Breast epithelium (tissue), 4 donors: ENCODE measurements at regions not wholly inside any gene's neighbourhood (a gene's known extent, or its start where the extent isn't known, plus 50 kb on each side); places are given as distances from the start of the nearest gene placed in this dataset.

Experiments
- DNase-seq, 2 donors: peaks; one replicate each; pipeline ENCODE4 v3.0.0-alpha.2; 2019; ENCODE audit warnings: low spot score in 2 of 2
- H3K27ac ChIP-seq, 2 donors: fragments of 200-600 bp; sonication (generic) in 1 of 2; one replicate each; pipeline ENCODE4 v1.5.1; 2016 to 2019; ENCODE audit warnings: mild to moderate bottlenecking in 1 of 2
- H3K27me3 ChIP-seq, 2 donors: fragments of 200-600 bp; sonication (generic) in 1 of 2; one replicate each; pipeline versions ENCODE4 v1.5.1 to v1.6.0; 2017 to 2019; ENCODE audit warnings: control low read depth in 1 of 2, mild to moderate bottlenecking in 1 of 2
- H3K36me3 ChIP-seq: fragments of 200-600 bp; one replicate; pipeline ENCODE4 v1.5.1; 2019
- H3K4me1 ChIP-seq, 2 donors: fragments of 200-600 bp; sonication (generic); one replicate each; pipeline ENCODE4 v1.5.1; 2016 to 2019; ENCODE audit warnings: control low read depth in 1 of 2
- H3K4me3 ChIP-seq, 3 donors: fragments of 200-600 bp; sonication (generic); 1 replicate in 2 of 3; 2 replicates in 1 of 3; pipeline ENCODE4 v1.5.1; 2016 to 2019; ENCODE audit warnings: mild to moderate bottlenecking in 3 of 3, moderate library complexity in 2 of 3
- H3K9me3 ChIP-seq, 2 donors: fragments of 200-600 bp; sonication (generic) in 1 of 2; one replicate each; pipeline ENCODE4 v1.5.1; 2016 to 2019; ENCODE audit warnings: control low read depth in 1 of 2
- CTCF ChIP-seq, 3 donors: fragments of 450-650 bp; IDR thresholded peaks; one replicate each; pipeline ENCODE4 v1.5.1; 2016 to 2017; ENCODE audit warnings: antibody characterized with exemption in 3 of 3, mild to moderate bottlenecking in 3 of 3, moderate library complexity in 3 of 3
- POLR2A ChIP-seq: fragments of 450-650 bp; IDR thresholded peaks from one replicate; pipeline ENCODE4 v1.6.1; 2016; ENCODE audit warnings: antibody characterized with exemption, mild to moderate bottlenecking, moderate library complexity
- POLR2AphosphoS5 ChIP-seq, 3 donors: sonication (generic); formaldehyde crosslinking; IDR thresholded peaks; one replicate each; pipeline ENCODE4 v1.6.1; 2017; ENCODE audit warnings: antibody characterized with exemption in 3 of 3
- intact Hi-C: fragments of 100-400 bp; cut with DNase I; formaldehyde crosslinking; loops from one replicate; pipeline ENCODE4 v1.15.1; 2023; ENCODE audit warnings: low total_unique reads

GRCh38 chr2:176784633-176785200, 427.9 kb upstream of the HNRNPA3 start:
- no peak for TF ChIP-seq POLR2AphosphoS5 (IDR thresholded peaks at IDR 0.05)
- no peak for TF ChIP-seq CTCF (IDR thresholded peaks at IDR 0.05)
- no peak for TF ChIP-seq POLR2A
- intact Hi-C loops = no loop called here
- no peaks in the 10 kb centered on the region for H3K36me3 ChIP-seq
- no peak overlapping the region for H3K4me3 ChIP-seq
- H3K27me3 ChIP-seq = no peaks in the 10 kb centered on the region
- H3K27ac ChIP-seq = no peak overlapping the region
- no peaks in the 10 kb centered on the region for H3K4me1 ChIP-seq
- H3K9me3 ChIP-seq = no peaks in the 10 kb centered on the region
- DNase-seq = no peak

GRCh38 chr2:176789751-176790150, 422.8 kb upstream of the HNRNPA3 start:
- intact Hi-C loops = no loop called here
- Histone ChIP-seq H3K4me3 (no peak overlapping the region), H3K36me3 (no peaks in the 10 kb centered on the region), H3K9me3 (no peaks in the 10 kb centered on the region), H3K27me3 (no peaks in the 10 kb centered on the region), H3K4me1 (no peaks in the 10 kb centered on the region), H3K27ac (no peak overlapping the region)
- no peak for DNase-seq
- TF ChIP-seq POLR2A (no peak), POLR2AphosphoS5 (IDR thresholded peaks at IDR 0.05) (no peak), CTCF (IDR thresholded peaks at IDR 0.05) (no peak)

- TF ChIP-seq POLR2A (no peak), POLR2AphosphoS5 (IDR thresholded peaks at IDR 0.05) (no peak), CTCF (IDR thresholded peaks at IDR 0.05) (no peak)
Measured at GRCh38 chr2:176790468-176790867, 422.1 kb upstream of the HNRNPA3 start.

GRCh38 chr2:176793792-176794191, 418.8 kb upstream of the HNRNPA3 start:
- no peak for DNase-seq
- Histone ChIP-seq H3K36me3 (no peaks in the 10 kb centered on the region), H3K27me3 (no peaks in the 10 kb centered on the region), H3K9me3 (no peaks in the 10 kb centered on the region), H3K4me1 (no peaks in the 10 kb centered on the region), H3K4me3 (no peak overlapping the region), H3K27ac (no peak overlapping the region)
- TF ChIP-seq POLR2AphosphoS5 (IDR thresholded peaks at IDR 0.05) = no peak
- no peak for TF ChIP-seq POLR2A
- TF ChIP-seq CTCF (IDR thresholded peaks at IDR 0.05) = no peak
- intact Hi-C loops = no loop called here

More at GRCh38 chr2:176790468-176790867, 422.1 kb upstream of the HNRNPA3 start:
- Histone ChIP-seq H3K4me1 (no peaks in the 10 kb centered on the region), H3K27ac (no peak overlapping the region), H3K36me3 (no peaks in the 10 kb centered on the region), H3K27me3 (no peaks in the 10 kb centered on the region), H3K4me3 (no peak overlapping the region), H3K9me3 (no peaks in the 10 kb centered on the region)
- intact Hi-C loops = no loop called here
- no peak for DNase-seq

GRCh38 chr2:176794392-176794791, 418.2 kb upstream of the HNRNPA3 start:
- Histone ChIP-seq H3K4me3 (no peak overlapping the region), H3K27me3 (no peaks in the 10 kb centered on the region), H3K4me1 (no peaks in the 10 kb centered on the region), H3K36me3 (no peaks in the 10 kb centered on the region), H3K9me3 (no peaks in the 10 kb centered on the region), H3K27ac (no peak overlapping the region)
- TF ChIP-seq CTCF (IDR thresholded peaks at IDR 0.05) (no peak), POLR2A (no peak), POLR2AphosphoS5 (IDR thresholded peaks at IDR 0.05) (no peak)
- intact Hi-C loops = no loop called here
- no peak for DNase-seq
